Calu3 (cell line): ENCODE measurements at regions not wholly inside any gene's neighbourhood (a gene's known extent, or its start where the extent isn't known, plus 50 kb on each side); places are given as distances from the start of the nearest gene placed in this dataset.

Source experiments
- BruUV-seq: library from RNA; stranded (reverse); fragments of 400-500 nt; replicated peaks from 2 replicates; lab custom pipeline; 2021; lab: Mats Ljungman, UMichigan
- CTCF ChIA-PET: fragments of 300-600 bp; sonication (Branson Sonifier 250); formaldehyde crosslinking; loops from one replicate; lab custom pipeline; 2022; ENCODE audit warnings: antibody characterized with exemption; lab: Charles Lee
- DNase-seq: peaks from one replicate; pipeline ENCODE4 v3.0.0; 2022
- H3K27ac Mint-ChIP-seq: one replicate; pipeline ENCODE4 v1.8.0; 2022; ENCODE audit warnings: mixed read lengths; ENCODE audit not compliant: unreplicated experiment
- H3K27me3 Mint-ChIP-seq: one replicate; pipeline ENCODE4 v1.8.0; 2022; ENCODE audit warnings: mixed read lengths; ENCODE audit not compliant: unreplicated experiment
- H3K36me3 Mint-ChIP-seq: one replicate; pipeline ENCODE4 v1.8.0; 2022; ENCODE audit warnings: mild to moderate bottlenecking, moderate library complexity, mixed read lengths; ENCODE audit not compliant: insufficient read depth, unreplicated experiment
- H3K4me1 Mint-ChIP-seq: one replicate; pipeline ENCODE4 v1.8.0; 2022; ENCODE audit warnings: mild to moderate bottlenecking, low read depth, mixed read lengths; ENCODE audit not compliant: unreplicated experiment
- H3K4me3 Mint-ChIP-seq: one replicate; pipeline ENCODE4 v1.8.0; 2022; ENCODE audit warnings: mild to moderate bottlenecking, low read depth, moderate library complexity, mixed read lengths; ENCODE audit not compliant: unreplicated experiment
- H3K9me3 Mint-ChIP-seq: one replicate; pipeline ENCODE4 v1.8.0; 2022; ENCODE audit warnings: low read depth, mixed read lengths; ENCODE audit not compliant: unreplicated experiment
- CTCF ChIP-seq: fragments of 200-600 bp; IDR thresholded peaks from one replicate; pipeline ENCODE4 v1.8.0; 2022; ENCODE audit warnings: antibody characterized with exemption; ENCODE audit not compliant: unreplicated experiment
- intact Hi-C: fragments of 100-400 bp; cut with micrococcal nuclease; formaldehyde crosslinking; loops from one replicate; pipeline ENCODE4 v1.10.0; 2022; ENCODE audit not compliant: unreplicated experiment

GRCh38 chr4:18645351-18645750 is 623.8 kb upstream of the LCORL start:
- Mint-ChIP-seq H3K4me3 (no peak overlapping the region), H3K27ac (no peak overlapping the region), H3K36me3 (no peaks in the 10 kb centered on the region), H3K27me3 (no peaks in the 10 kb centered on the region), H3K4me1 (no peaks in the 10 kb centered on the region), H3K9me3 (no peaks in the 10 kb centered on the region)
- intact Hi-C loops, result no loop called here
- TF ChIP-seq CTCF, result no peak
- CTCF ChIA-PET, result no interaction called here
- DNase-seq, result no peak
- no TSS peak for BruUV-seq

GRCh38 chr4:18641334-18641733 is 619.8 kb upstream of the LCORL start:
- Mint-ChIP-seq H3K36me3 (no peaks in the 10 kb centered on the region), H3K27ac (no peak overlapping the region), H3K4me3 (no peak overlapping the region), H3K4me1 (no peaks in the 10 kb centered on the region), H3K27me3 (no peaks in the 10 kb centered on the region), H3K9me3 (no peaks in the 10 kb centered on the region)
- intact Hi-C loops, result no loop called here
- DNase-seq, result no peak
- no peak for TF ChIP-seq CTCF
- no TSS peak for BruUV-seq
- CTCF ChIA-PET, result no interaction called here

GRCh38 chr4:18638031-18638430 is 616.5 kb upstream of the LCORL start:
- peaks cover 6% of the 10 kb centered on the region for H3K9me3 Mint-ChIP-seq
- H3K4me1 Mint-ChIP-seq, result no peaks in the 10 kb centered on the region
- no peak for DNase-seq
- no peak overlapping the region for H3K27ac Mint-ChIP-seq
- BruUV-seq, result no TSS peak
- intact Hi-C loops, result no loop called here
- CTCF ChIA-PET, result no interaction called here
- no peak overlapping the region for H3K4me3 Mint-ChIP-seq
- no peaks in the 10 kb centered on the region for H3K27me3 Mint-ChIP-seq
- H3K36me3 Mint-ChIP-seq, result no peaks in the 10 kb centered on the region
- TF ChIP-seq CTCF, result no peak

GRCh38 chr4:18636001-18636585 is 614.5 kb upstream of the LCORL start:
- Mint-ChIP-seq H3K9me3 (peaks cover 8% of the 10 kb centered on the region), H3K27ac (no peak overlapping the region), H3K27me3 (no peaks in the 10 kb centered on the region), H3K4me3 (no peak overlapping the region), H3K4me1 (no peaks in the 10 kb centered on the region), H3K36me3 (no peaks in the 10 kb centered on the region)
- no peak for TF ChIP-seq CTCF
- intact Hi-C loops, result no loop called here
- DNase-seq, result no peak
- CTCF ChIA-PET, result no interaction called here
- no TSS peak for BruUV-seq
